Ascending aorta (tissue), 2 donors: ENCODE measurements at regions not wholly inside any gene's neighbourhood (a gene's known extent, or its start where the extent isn't known, plus 50 kb on each side); places are given as distances from the start of the nearest gene placed in this dataset.
"Not testable (repeated sequence)": the region's sequence is repeated elsewhere in the genome, so short reads cannot be mapped to it uniquely, and the experiment has no call there.

Source experiments
- DNase-seq, 2 donors: peaks; one replicate each; pipeline ENCODE4 v3.0.0-alpha.2; 2019; ENCODE audit warnings: low spot score in 2 of 2
- H3K27ac ChIP-seq, 2 donors: fragments of 200-600 bp; sonication (generic); one replicate each; pipeline ENCODE4 v1.5.1; 2016 to 2017; ENCODE audit warnings: mild to moderate bottlenecking in 1 of 2
- H3K27me3 ChIP-seq: fragments of 200-600 bp; sonication (generic); one replicate; pipeline ENCODE4 v1.5.1; 2017
- H3K36me3 ChIP-seq, 2 donors: fragments of 200-600 bp; sonication (generic); one replicate each; pipeline ENCODE4 v1.5.1; 2016
- H3K4me1 ChIP-seq, 2 donors: fragments of 200-600 bp; sonication (generic); one replicate each; pipeline ENCODE4 v1.5.1; 2016 to 2017; ENCODE audit warnings: mild to moderate bottlenecking in 1 of 2
- H3K4me3 ChIP-seq, 2 donors: fragments of 200-600 bp; sonication (generic); one replicate each; pipeline ENCODE4 v1.5.1; 2016 to 2017; ENCODE audit warnings: mild to moderate bottlenecking in 1 of 2
- H3K9me3 ChIP-seq, 2 donors: fragments of 200-600 bp; sonication (generic); one replicate each; pipeline ENCODE4 v1.5.1; 2016
- intact Hi-C: fragments of 100-400 bp; cut with DNase I; formaldehyde crosslinking; loops from one replicate; pipeline ENCODE4 v1.15.1; 2023
- TF ChIP-seq, protein P1 (sequence below), 3 experiments: fragments of 200-600 bp in 2 of 3; fragments of 450-650 bp in 1 of 3; sonication (generic) in 2 of 3; IDR thresholded peaks; one replicate each; pipeline ENCODE4 v1.5.1; 2016 to 2019; ENCODE audit warnings: antibody characterized with exemption in 3 of 3, mild to moderate bottlenecking in 1 of 3, moderate library complexity in 1 of 3

GRCh38 chr22:35160268-35160667 lies 94.3 kb downstream of the ISX start:
- Histone ChIP-seq H3K9me3 (no peaks in the 10 kb centered on the region), H3K4me3 (no peak overlapping the region), H3K4me1 (no peaks in the 10 kb centered on the region), H3K36me3 (no peaks in the 10 kb centered on the region), H3K27me3 (no peaks in the 10 kb centered on the region), H3K27ac (no peak overlapping the region)
- TF ChIP-seq, protein P1, sequence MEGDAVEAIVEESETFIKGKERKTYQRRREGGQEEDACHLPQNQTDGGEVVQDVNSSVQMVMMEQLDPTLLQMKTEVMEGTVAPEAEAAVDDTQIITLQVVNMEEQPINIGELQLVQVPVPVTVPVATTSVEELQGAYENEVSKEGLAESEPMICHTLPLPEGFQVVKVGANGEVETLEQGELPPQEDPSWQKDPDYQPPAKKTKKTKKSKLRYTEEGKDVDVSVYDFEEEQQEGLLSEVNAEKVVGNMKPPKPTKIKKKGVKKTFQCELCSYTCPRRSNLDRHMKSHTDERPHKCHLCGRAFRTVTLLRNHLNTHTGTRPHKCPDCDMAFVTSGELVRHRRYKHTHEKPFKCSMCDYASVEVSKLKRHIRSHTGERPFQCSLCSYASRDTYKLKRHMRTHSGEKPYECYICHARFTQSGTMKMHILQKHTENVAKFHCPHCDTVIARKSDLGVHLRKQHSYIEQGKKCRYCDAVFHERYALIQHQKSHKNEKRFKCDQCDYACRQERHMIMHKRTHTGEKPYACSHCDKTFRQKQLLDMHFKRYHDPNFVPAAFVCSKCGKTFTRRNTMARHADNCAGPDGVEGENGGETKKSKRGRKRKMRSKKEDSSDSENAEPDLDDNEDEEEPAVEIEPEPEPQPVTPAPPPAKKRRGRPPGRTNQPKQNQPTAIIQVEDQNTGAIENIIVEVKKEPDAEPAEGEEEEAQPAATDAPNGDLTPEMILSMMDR (IDR thresholded peaks at IDR 0.05): no peak
- intact Hi-C loops: no loop called here
- DNase-seq: no peak

GRCh38 chr22:35165896-35166295 lies 91.4 kb upstream of the HMGXB4 start:
- H3K27ac ChIP-seq, H3K27me3 ChIP-seq, H3K4me3 ChIP-seq, H3K4me1 ChIP-seq, intact Hi-C loops, H3K36me3 ChIP-seq, H3K9me3 ChIP-seq, DNase-seq: not testable (repeated sequence)

GRCh38 chr22:35170716-35171697 lies 86.3 kb upstream of the HMGXB4 start:
- Histone ChIP-seq H3K27me3 (no peaks in the 10 kb centered on the region), H3K9me3 (no peaks in the 10 kb centered on the region), H3K36me3 (no peaks in the 10 kb centered on the region), H3K4me1 (no peaks in the 10 kb centered on the region), H3K27ac (no peak overlapping the region), H3K4me3 (no peak overlapping the region)
- TF ChIP-seq, protein P1 (IDR thresholded peaks at IDR 0.05): no peak
- intact Hi-C loops: no loop called here
- DNase-seq: no peak

DNA sequence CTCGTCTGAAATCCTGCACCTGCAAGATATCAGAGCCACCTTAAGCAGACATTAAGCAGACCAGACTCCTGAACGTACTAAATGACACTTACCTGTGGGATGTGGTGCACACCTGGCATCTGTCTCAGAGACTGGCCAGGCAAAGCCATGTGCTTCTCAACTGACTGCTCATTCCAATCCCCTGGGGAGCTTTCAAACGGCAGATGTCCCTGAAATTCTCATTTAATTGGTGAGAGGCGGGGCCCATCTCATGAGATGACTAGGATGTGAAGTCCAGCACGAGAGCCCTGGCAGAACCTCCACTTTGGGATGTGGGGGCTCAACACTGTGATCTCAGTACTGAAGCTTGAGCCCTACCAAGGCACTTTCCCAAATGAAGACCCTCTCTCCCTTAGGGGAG lies 84.9 kb upstream of the HMGXB4 start:
- Histone ChIP-seq H3K36me3 (no peaks in the 10 kb centered on the region), H3K9me3 (no peaks in the 10 kb centered on the region), H3K4me1 (no peaks in the 10 kb centered on the region), H3K27me3 (no peaks in the 10 kb centered on the region), H3K4me3 (no peak overlapping the region), H3K27ac (no peak overlapping the region)
- TF ChIP-seq, protein P1 (IDR thresholded peaks at IDR 0.05): no peak
- DNase-seq: no peak
- intact Hi-C loops: no loop called here

DNA sequence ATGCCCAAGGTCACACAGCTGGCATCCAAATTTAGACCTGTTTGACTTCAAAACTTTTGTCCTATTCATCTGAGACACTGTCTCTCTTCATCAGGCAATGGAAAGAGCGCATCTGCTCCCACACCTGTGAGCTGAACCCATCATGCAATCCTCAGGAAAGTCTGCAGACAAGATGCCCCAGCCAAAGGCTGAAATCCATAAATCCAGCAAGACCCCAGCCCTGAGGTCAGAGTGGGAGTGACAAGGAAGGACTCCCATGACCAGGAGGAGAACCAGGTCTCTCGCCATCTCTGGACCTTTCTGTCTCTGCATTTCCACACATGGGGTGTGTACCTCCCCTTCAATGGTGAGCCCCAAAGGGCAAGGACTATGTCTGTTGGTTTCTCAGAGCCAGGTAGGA lies 83.6 kb upstream of the HMGXB4 start:
- H3K36me3 ChIP-seq: no peaks in the 10 kb centered on the region
- H3K27me3 ChIP-seq: no peaks in the 10 kb centered on the region
- no peaks in the 10 kb centered on the region for H3K4me1 ChIP-seq
- DNase-seq: no peak
- intact Hi-C loops: no loop called here
- no peak overlapping the region for H3K4me3 ChIP-seq
- TF ChIP-seq, protein P1 (IDR thresholded peaks at IDR 0.05): no peak
- no peaks in the 10 kb centered on the region for H3K9me3 ChIP-seq
- no peak overlapping the region for H3K27ac ChIP-seq

- H3K9me3 ChIP-seq: no peaks in the 10 kb centered on the region
- H3K4me3 ChIP-seq: no peak overlapping the region
- TF ChIP-seq, protein P1 (IDR thresholded peaks at IDR 0.05): no peak
- H3K36me3 ChIP-seq: no peaks in the 10 kb centered on the region
- H3K27ac ChIP-seq: no peak overlapping the region
- no peaks in the 10 kb centered on the region for H3K27me3 ChIP-seq
- H3K4me1 ChIP-seq: no peaks in the 10 kb centered on the region
- DNase-seq: no peak
- intact Hi-C loops: no loop called here
Measured at GRCh38 chr22:35174401-35175038, 82.8 kb upstream of the HMGXB4 start.
